Calu3 (cell line): ENCODE measurements at regions not wholly inside any gene's neighbourhood (a gene's known extent, or its start where the extent isn't known, plus 50 kb on each side); places are given as distances from the start of the nearest gene placed in this dataset.

Experiments
- BruUV-seq: library from RNA; stranded (reverse); fragments of 400-500 nt; replicated peaks from 2 replicates; lab custom pipeline; 2021; lab: Mats Ljungman, UMichigan
- CTCF ChIA-PET: fragments of 300-600 bp; sonication (Branson Sonifier 250); formaldehyde crosslinking; loops from one replicate; lab custom pipeline; 2022; ENCODE audit warnings: antibody characterized with exemption; lab: Charles Lee
- DNase-seq: peaks from one replicate; pipeline ENCODE4 v3.0.0; 2022
- H3K27ac Mint-ChIP-seq: one replicate; pipeline ENCODE4 v1.8.0; 2022; ENCODE audit warnings: mixed read lengths; ENCODE audit not compliant: unreplicated experiment
- H3K27me3 Mint-ChIP-seq: one replicate; pipeline ENCODE4 v1.8.0; 2022; ENCODE audit warnings: mixed read lengths; ENCODE audit not compliant: unreplicated experiment
- H3K36me3 Mint-ChIP-seq: one replicate; pipeline ENCODE4 v1.8.0; 2022; ENCODE audit warnings: mild to moderate bottlenecking, moderate library complexity, mixed read lengths; ENCODE audit not compliant: insufficient read depth, unreplicated experiment
- H3K4me1 Mint-ChIP-seq: one replicate; pipeline ENCODE4 v1.8.0; 2022; ENCODE audit warnings: mild to moderate bottlenecking, low read depth, mixed read lengths; ENCODE audit not compliant: unreplicated experiment
- H3K4me3 Mint-ChIP-seq: one replicate; pipeline ENCODE4 v1.8.0; 2022; ENCODE audit warnings: mild to moderate bottlenecking, low read depth, moderate library complexity, mixed read lengths; ENCODE audit not compliant: unreplicated experiment
- H3K9me3 Mint-ChIP-seq: one replicate; pipeline ENCODE4 v1.8.0; 2022; ENCODE audit warnings: low read depth, mixed read lengths; ENCODE audit not compliant: unreplicated experiment
- intact Hi-C: fragments of 100-400 bp; cut with micrococcal nuclease; formaldehyde crosslinking; loops from one replicate; pipeline ENCODE4 v1.10.0; 2022; ENCODE audit not compliant: unreplicated experiment
- TF ChIP-seq, protein P1 (sequence below): fragments of 200-600 bp; IDR thresholded peaks from one replicate; pipeline ENCODE4 v1.8.0; 2022; ENCODE audit warnings: antibody characterized with exemption; ENCODE audit not compliant: unreplicated experiment

DNA sequence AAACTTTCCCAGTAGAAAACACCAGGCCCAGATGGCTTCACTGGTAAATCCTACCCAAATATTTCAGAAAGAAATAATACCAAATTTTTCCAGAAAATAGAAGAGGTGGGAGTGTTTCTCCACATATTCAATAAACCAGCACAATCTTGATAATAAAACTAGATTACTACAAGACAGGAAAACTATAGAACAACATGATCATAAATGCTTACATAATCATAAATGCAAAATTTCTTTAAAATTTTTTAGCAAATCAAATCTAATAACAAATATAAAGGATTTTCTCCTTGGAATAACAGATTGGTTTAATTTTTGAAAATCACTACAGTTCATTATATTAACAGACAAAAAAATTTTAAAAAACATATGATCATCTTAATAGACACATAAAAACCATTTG, 294.5 kb downstream of the BCL11B start:
- BruUV-seq: no TSS peak
- H3K36me3 Mint-ChIP-seq: no peaks in the 10 kb centered on the region
- TF ChIP-seq, protein P1, sequence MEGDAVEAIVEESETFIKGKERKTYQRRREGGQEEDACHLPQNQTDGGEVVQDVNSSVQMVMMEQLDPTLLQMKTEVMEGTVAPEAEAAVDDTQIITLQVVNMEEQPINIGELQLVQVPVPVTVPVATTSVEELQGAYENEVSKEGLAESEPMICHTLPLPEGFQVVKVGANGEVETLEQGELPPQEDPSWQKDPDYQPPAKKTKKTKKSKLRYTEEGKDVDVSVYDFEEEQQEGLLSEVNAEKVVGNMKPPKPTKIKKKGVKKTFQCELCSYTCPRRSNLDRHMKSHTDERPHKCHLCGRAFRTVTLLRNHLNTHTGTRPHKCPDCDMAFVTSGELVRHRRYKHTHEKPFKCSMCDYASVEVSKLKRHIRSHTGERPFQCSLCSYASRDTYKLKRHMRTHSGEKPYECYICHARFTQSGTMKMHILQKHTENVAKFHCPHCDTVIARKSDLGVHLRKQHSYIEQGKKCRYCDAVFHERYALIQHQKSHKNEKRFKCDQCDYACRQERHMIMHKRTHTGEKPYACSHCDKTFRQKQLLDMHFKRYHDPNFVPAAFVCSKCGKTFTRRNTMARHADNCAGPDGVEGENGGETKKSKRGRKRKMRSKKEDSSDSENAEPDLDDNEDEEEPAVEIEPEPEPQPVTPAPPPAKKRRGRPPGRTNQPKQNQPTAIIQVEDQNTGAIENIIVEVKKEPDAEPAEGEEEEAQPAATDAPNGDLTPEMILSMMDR: no peak
- no peaks in the 10 kb centered on the region for H3K9me3 Mint-ChIP-seq
- no peak overlapping the region for H3K4me3 Mint-ChIP-seq
- DNase-seq: no peak
- no peak overlapping the region for H3K27ac Mint-ChIP-seq
- H3K4me1 Mint-ChIP-seq: peaks cover 26% of the 10 kb centered on the region
- intact Hi-C loops: loop anchor here (10.0 kb wide), 2 partner anchors 87 to 297 kb away; partner anchors contain the start of gene BCL11B
- H3K27me3 Mint-ChIP-seq: no peaks in the 10 kb centered on the region
- CTCF ChIA-PET: no interaction called here

DNA sequence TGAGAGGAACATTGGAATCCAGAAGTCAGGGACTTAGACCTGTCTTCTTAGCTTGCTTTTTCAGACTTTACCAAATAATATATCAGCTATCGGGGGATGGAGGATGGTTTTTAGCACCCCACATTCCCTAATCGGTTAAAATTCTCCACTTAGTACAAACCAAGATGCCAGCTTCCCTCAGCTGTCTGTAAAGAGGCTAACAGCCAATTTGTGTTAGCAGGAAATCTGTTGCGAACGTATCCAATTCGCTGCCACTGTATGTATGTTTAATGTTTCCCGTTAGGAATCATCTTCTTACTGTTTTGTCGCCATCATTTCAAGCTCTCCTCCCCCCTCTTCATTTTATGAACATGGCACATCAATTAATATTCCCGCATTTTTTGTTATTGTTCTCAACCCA, 289.0 kb downstream of the BCL11B start:
- H3K4me3 Mint-ChIP-seq: no peak overlapping the region
- intact Hi-C loops: no loop called here
- TF ChIP-seq, protein P1: no peak
- DNase-seq: no peak
- no peak overlapping the region for H3K27ac Mint-ChIP-seq
- peaks cover 8% of the 10 kb centered on the region for H3K27me3 Mint-ChIP-seq
- no TSS peak for BruUV-seq
- H3K4me1 Mint-ChIP-seq: no peaks in the 10 kb centered on the region
- no peaks in the 10 kb centered on the region for H3K36me3 Mint-ChIP-seq
- H3K9me3 Mint-ChIP-seq: no peaks in the 10 kb centered on the region
- CTCF ChIA-PET: no interaction called here

DNA sequence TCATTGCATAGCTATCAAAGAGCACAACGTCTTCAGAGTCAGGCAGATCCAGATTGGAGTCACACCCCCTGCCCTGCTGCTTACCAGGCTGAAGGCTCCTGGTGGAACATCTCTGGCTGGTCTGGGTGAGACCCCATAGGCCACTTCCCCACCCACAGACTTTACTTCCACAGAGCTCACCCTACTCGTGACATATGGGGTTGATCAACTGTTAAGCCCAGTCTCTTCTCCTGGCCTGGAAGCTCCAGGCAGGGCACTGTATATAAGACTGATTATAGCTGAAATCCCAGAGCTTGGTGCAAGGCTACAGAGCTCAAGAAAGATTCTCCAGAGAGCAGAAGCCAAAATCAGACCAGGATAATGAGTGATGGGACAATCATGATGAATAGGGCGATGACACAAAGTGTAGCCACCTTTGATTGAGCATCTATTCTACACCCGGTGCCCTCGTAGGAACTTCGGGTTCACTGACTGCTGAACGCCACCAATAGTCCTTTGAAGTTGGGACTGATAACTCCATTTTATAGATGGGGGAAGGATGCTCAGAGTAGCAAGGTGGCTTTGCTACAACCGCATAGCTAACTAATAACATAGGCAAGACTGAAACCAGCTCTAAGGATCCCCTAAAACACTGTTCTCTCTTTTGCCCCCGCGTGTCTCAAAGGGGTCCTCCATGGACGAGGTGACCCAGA, 287.8 kb downstream of the BCL11B start:
- Mint-ChIP-seq H3K4me1 (no peaks in the 10 kb centered on the region), H3K36me3 (no peaks in the 10 kb centered on the region), H3K27me3 (peaks cover 8% of the 10 kb centered on the region), H3K27ac (no peak overlapping the region), H3K9me3 (no peaks in the 10 kb centered on the region), H3K4me3 (no peak overlapping the region)
- TF ChIP-seq, protein P1: no peak
- CTCF ChIA-PET: no interaction called here
- no TSS peak for BruUV-seq
- intact Hi-C loops: no loop called here
- no peak for DNase-seq

DNA sequence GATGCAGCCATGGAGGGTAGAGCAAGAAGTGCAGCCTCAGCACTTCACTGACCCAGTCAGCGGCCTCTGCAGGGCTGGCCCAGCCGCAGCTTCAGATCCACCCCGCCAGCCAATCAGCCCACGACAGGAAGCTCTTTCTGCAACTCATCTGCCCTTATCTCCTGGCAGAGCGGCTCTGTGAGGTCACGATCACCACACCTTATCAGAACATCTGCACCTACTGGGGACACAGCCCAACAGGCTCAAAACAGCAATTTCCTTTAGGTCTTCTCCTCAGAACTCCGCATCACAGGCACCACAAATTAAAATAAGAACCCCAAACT, 287.3 kb downstream of the BCL11B start:
- intact Hi-C loops: no loop called here
- H3K36me3 Mint-ChIP-seq: no peaks in the 10 kb centered on the region
- BruUV-seq: no TSS peak
- H3K27me3 Mint-ChIP-seq: peaks cover 8% of the 10 kb centered on the region
- DNase-seq: no peak
- CTCF ChIA-PET: no interaction called here
- no peak overlapping the region for H3K27ac Mint-ChIP-seq
- H3K9me3 Mint-ChIP-seq: no peaks in the 10 kb centered on the region
- no peaks in the 10 kb centered on the region for H3K4me1 Mint-ChIP-seq
- TF ChIP-seq, protein P1: no peak
- H3K4me3 Mint-ChIP-seq: no peak overlapping the region
